A549 (cell line): ENCODE measurements at regions not wholly inside any gene's neighbourhood (a gene's known extent, or its start where the extent isn't known, plus 50 kb on each side); places are given as distances from the start of the nearest gene placed in this dataset.

Experiments used
- MYC ChIP-seq: IDR thresholded peaks from 2 replicates; pipeline ENCODE4 v1.6.1; 2012; ENCODE audit warnings: mild to moderate bottlenecking, inconsistent platforms, low read length, improper control_type of control experiment, borderline replicate concordance
- POLR2A ChIP-seq: IDR thresholded peaks from 2 replicates; pipeline ENCODE4 v1.6.1; 2012; ENCODE audit warnings: mild to moderate bottlenecking, low read length

DNA sequence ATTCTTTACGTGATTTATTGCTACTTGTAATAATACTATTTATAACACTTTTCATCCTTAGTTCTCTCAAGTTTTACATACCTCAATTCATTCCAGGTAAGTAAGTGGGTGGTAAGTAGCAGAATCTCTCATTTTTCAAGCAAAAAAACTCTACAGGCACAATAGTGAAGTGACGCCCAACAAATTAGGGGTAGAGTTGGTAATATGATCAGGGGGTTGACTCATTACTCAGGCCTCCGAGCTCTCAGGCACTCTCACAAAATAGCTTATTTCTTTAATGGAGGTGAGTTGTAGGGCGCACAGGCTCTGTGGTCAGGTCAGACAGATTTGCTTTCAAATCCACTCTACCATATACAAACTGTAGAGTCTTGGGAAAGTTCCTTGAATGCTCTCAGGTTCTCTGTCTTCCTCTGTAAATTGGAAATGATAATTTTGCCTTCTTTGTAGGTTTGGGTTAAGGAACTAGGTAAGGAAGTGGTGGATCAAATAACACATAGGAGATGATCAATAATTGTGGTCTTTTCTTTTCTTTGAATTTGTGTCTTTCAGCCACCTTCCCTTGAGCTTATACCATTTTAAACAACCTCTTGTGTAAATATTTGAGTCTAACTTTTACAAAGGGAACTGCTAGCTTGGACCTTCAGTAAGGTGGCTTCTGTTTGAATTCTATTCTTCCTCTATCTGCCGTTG is 134.9 kb upstream of the LEF1 start:
- TF ChIP-seq MYC = no peak
- no peak for TF ChIP-seq POLR2A
